ENCODE measurements at regions not wholly inside any gene's neighbourhood (a gene's known extent, or its start where the extent isn't known, plus 50 kb on each side); places are given as distances from the start of the nearest gene placed in this dataset.

DNA sequence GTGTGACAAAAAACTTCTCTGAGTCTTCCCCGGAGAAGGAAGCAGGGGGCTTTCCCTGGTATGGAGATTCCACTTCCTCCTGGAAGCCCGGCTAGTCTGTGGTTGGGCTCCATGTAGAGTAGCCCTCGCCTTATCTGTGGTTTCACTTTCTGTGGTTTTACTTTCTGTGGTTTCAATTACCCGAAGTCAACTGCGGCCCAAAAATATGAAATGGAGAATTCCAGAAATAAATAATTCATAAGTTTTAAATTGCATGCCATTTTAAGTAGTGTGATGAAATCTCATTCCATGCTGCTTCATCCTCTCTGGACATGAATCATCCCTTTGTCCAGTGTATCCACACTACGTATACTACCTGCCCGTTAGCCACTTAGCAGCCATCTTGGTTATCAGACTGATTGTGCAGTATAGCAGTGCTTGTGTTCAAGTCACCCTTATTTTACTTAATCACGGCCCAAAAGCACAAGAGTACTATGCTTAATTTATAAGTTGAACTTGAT lies 275.0 kb upstream of the SESN3 start:
- TF ChIP-seq, protein P1, sequence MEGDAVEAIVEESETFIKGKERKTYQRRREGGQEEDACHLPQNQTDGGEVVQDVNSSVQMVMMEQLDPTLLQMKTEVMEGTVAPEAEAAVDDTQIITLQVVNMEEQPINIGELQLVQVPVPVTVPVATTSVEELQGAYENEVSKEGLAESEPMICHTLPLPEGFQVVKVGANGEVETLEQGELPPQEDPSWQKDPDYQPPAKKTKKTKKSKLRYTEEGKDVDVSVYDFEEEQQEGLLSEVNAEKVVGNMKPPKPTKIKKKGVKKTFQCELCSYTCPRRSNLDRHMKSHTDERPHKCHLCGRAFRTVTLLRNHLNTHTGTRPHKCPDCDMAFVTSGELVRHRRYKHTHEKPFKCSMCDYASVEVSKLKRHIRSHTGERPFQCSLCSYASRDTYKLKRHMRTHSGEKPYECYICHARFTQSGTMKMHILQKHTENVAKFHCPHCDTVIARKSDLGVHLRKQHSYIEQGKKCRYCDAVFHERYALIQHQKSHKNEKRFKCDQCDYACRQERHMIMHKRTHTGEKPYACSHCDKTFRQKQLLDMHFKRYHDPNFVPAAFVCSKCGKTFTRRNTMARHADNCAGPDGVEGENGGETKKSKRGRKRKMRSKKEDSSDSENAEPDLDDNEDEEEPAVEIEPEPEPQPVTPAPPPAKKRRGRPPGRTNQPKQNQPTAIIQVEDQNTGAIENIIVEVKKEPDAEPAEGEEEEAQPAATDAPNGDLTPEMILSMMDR (conservative IDR thresholded peaks at IDR 0.05), result no peak
- no peak overlapping the region for H3K27ac ChIP-seq

DNA sequence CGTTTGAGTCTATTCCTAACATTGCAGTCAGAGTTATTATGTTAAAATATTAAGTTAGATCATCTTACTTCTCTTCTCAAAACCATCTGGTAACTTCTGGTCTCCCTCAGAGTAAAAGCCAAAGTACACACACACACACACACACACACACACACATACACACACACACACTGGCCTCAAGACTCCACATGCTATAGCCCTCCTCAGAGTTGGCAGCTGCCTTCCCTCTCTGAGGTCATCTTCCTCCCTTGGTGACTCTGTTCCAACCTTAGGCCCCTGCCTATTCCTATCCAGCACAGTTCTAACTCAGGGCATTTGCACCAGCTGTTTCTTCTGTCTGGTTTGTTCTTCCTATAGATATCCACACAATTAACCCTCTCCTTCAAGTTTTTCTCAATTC lies 272.0 kb upstream of the SESN3 start:
- no peak overlapping the region for H3K27ac ChIP-seq
- TF ChIP-seq, protein P1 (conservative IDR thresholded peaks at IDR 0.05), result no peak

DNA sequence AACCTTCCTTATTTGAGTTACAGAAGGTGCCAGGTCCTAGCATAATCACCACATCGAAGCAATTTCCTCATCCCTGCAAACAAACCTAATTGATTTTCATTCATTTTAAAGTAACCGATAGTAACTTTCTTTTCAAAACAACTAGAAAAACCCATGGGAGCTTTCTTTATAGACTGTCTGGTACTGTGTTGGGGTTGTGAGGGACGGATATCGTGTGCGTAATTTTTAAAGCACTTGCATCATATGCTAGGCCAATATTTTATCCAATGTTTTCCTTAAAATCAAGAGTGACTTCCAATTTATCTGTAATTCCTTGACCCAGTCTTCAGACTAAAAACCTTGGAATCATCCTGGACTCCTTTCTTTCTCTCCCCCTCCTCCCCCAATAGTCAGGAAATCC lies 271.5 kb upstream of the SESN3 start:
- H3K27ac ChIP-seq, result no peak overlapping the region
- TF ChIP-seq, protein P1 (conservative IDR thresholded peaks at IDR 0.05), result no peak

DNA sequence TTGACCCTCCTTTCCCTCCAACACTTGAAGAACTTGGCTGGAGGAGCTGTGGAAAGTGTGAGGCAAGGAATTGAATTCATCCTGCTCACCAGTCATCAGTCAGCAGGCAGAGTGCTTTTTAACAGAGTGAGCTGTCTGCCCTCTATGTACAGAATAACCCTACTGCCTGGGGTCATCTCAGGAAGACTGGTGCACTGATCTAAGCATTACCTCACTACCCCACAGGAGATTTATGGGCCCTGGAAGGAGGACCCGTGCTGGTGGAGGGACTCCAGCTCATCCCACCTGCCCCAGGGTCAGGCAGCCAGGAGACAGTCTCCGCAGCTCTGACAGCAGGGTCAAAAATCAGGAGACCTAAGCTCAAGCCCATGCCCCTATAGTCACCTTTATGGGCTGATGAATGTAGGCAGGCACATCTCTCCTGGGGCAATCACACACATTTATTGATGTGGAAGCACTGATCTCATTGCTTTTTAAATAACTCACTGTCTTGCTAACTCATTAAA lies 270.8 kb upstream of the SESN3 start:
- no peak overlapping the region for H3K27ac ChIP-seq
- TF ChIP-seq, protein P1 (conservative IDR thresholded peaks at IDR 0.05), result no peak

DNA sequence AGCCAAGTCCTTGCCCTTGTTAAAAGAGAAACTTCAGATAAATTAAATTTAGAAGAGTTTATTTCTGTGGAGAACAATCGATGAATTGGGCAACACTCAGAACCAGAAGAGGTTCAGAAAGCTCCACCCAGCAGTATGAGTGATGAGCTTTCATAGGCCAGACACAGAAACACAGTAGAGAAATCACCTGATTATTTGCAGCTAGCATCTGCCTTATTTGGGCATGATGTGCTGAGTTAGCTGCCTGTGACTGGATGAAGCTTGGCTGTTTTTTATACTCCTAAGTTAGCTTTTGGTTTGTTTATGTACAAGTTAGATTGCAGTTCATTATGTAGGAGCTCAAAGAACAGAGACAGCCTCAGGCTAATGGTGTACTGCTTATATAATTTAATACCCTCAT lies 269.5 kb upstream of the SESN3 start:
- H3K27ac ChIP-seq, result no peak overlapping the region
- TF ChIP-seq, protein P1 (conservative IDR thresholded peaks at IDR 0.05), result no peak

DNA sequence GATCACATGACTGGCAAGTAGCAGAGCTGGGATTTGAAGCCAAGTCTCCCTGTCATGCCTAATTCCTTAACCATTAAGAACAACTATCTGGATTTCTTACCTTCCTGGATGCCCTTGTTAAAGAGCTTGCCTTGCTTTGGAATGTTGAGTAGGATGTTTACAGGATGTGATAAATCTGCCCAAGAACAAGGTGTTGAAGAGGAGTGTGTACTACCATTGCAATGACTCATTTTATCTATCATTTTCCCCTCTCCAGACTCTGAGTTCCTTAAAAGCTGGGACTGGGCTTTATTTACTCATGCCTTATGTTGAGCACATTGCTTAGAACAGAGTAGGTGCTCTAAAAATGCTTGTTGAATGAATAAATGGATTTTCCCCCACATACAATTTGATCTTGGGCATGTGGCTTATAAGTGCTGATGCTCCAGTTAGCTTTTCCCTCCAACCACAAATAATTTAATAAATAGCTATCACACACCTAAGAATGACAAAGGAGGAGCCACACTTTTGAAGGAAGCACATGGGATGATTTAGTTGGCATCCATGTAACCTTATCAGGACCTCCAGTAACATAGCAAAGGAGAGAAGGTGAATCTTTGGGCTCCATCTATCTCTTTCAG lies 268.6 kb upstream of the SESN3 start:
- H3K27ac ChIP-seq, result no peak overlapping the region
- TF ChIP-seq, protein P1 (conservative IDR thresholded peaks at IDR 0.05), result no peak

DNA sequence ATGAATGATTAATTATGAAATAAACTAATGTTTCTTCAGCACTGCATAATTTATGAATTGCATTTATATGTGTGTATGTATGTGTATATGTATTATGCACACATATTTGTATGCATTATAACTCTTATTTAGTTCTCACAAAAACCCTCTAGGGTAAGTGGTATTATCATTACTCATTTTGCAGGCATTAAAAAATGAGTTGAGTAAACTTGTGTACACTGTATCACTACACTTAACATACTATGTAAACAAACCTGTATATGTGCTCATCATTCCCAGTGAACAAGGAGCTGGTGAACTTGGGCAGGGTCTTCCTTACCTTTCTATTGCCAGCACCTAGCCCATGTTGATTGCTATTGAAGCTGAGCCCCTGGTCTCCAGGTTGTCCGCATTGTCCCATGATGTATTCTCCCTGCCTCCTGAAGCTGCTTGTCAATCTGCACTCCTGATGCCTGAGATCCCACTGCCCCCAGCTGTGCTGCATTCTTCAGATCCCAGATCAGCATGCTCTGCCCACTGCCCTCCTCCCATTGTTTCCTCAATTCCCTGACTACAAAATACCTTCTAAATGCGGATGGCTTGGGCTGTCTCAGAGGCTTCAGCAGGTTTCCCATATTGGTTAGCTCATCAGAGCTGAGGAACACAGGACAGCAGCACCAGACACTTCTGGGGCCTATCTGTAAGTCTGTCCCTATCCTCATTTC lies 267.9 kb upstream of the SESN3 start:
- no peak overlapping the region for H3K27ac ChIP-seq
- TF ChIP-seq, protein P1 (conservative IDR thresholded peaks at IDR 0.05), result no peak

Data from VCaP (cell line).